ENCODE measurements at regions not wholly inside any gene's neighbourhood (a gene's known extent, or its start where the extent isn't known, plus 50 kb on each side); places are given as distances from the start of the nearest gene placed in this dataset.
"Not testable (repeated sequence)": the region's sequence is repeated elsewhere in the genome, so short reads cannot be mapped to it uniquely, and the experiment has no call there.

GRCh38 chr14:83611491-83611890, 1918.5 kb upstream of the FLRT2 start:
- H3K9me3 Mint-ChIP-seq (ENCODE audit: low read depth) = peaks cover 16% of the 10 kb centered on the region
- CTCF ChIA-PET = no interaction called here
- ATAC-seq (no peak), DNase-seq (no peak)
- no peak overlapping the region for H3K4me3 Mint-ChIP-seq
- no peaks in the 10 kb centered on the region for H3K27me3 Mint-ChIP-seq
- no peak overlapping the region for H3K27ac Mint-ChIP-seq
- no peaks in the 10 kb centered on the region for H3K36me3 Mint-ChIP-seq
- no peaks in the 10 kb centered on the region for H3K4me1 Mint-ChIP-seq

DNA sequence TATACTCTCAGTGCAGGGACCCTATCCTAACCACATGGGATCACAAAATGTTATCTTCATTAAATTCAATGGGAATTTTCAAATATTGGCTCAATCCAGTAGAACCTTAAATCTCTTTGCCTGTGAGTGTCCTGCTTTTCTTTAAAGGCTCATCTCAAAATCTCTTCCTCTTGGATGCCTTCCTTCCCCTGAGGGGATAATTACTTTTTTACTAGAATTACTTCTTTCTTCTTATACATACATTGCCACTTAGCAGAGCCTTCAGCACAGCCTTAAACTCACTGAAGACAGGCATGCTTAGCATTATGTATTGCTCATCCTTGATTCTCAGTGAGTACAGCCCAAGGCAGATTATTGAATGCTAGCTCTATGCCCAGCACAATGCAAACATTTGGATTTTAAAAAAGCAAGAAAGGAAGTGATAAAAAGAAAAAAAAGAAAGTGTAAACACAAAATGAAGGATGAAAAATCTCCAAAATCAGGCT, 1918.0 kb upstream of the FLRT2 start:
- H3K9me3 Mint-ChIP-seq (ENCODE audit: low read depth) = peaks cover 11% of the 10 kb centered on the region
- CTCF ChIA-PET = no interaction called here
- ATAC-seq (no peak), DNase-seq (no peak)
- no peak overlapping the region for H3K27ac Mint-ChIP-seq
- no peak overlapping the region for H3K4me3 Mint-ChIP-seq
- no peaks in the 10 kb centered on the region for H3K36me3 Mint-ChIP-seq
- no peaks in the 10 kb centered on the region for H3K4me1 Mint-ChIP-seq
- H3K27me3 Mint-ChIP-seq = no peaks in the 10 kb centered on the region

DNA sequence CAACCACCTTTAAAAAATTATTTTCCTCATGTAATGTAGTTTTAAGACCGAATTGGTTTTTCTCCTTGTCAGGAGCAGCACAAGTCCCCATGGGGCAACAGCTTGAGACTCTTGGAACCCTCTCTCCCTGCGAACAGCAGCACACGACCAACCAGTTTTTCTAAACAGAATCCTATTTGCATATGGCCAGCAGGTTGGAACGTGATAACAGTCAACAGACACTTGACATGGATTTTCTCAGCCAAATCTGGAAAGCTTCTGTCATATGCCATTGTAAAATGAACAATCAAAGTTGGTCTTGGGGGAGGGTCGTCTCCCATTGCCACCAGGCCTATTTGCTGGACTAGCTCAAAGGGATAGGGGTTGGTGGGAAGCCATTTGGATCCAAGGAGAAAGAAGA, 1915.0 kb upstream of the FLRT2 start:
- CTCF ChIA-PET = no interaction called here
- Mint-ChIP-seq H3K27ac (no peak overlapping the region), H3K36me3 (no peaks in the 10 kb centered on the region), H3K4me1 (no peaks in the 10 kb centered on the region), H3K27me3 (no peaks in the 10 kb centered on the region), H3K9me3 (ENCODE audit: low read depth) (peaks cover 13% of the 10 kb centered on the region), H3K4me3 (no peak overlapping the region)
- DNase-seq (no peak), ATAC-seq (no peak)

- no peak overlapping the region for H3K4me3 Mint-ChIP-seq
- DNase-seq (no peak), ATAC-seq (no peak)
- H3K4me1 Mint-ChIP-seq = no peaks in the 10 kb centered on the region
- H3K36me3 Mint-ChIP-seq = no peaks in the 10 kb centered on the region
- CTCF ChIA-PET = no interaction called here
- no peaks in the 10 kb centered on the region for H3K27me3 Mint-ChIP-seq
- H3K27ac Mint-ChIP-seq = no peak overlapping the region
- peaks cover 14% of the 10 kb centered on the region for H3K9me3 Mint-ChIP-seq (ENCODE audit: low read depth)
Observed at GRCh38 chr14:83624541-83624940, 1905.4 kb upstream of the FLRT2 start.

- CTCF ChIA-PET = interaction anchor here (1.4 kb wide), 1 partner anchor 14 kb away, joined by 3 read pairs; no protein-coding TSS in a partner anchor
- H3K4me3 Mint-ChIP-seq = no peak overlapping the region
- DNase-seq (no peak), ATAC-seq (no peak)
- H3K36me3 Mint-ChIP-seq = no peaks in the 10 kb centered on the region
- peaks cover 16% of the 10 kb centered on the region for H3K9me3 Mint-ChIP-seq (ENCODE audit: low read depth)
- H3K4me1 Mint-ChIP-seq = no peaks in the 10 kb centered on the region
- no peaks in the 10 kb centered on the region for H3K27me3 Mint-ChIP-seq
- no peak overlapping the region for H3K27ac Mint-ChIP-seq
Observed at GRCh38 chr14:83632375-83632774, 1897.6 kb upstream of the FLRT2 start.

- H3K27ac Mint-ChIP-seq = no peak overlapping the region
- H3K27me3 Mint-ChIP-seq = no peaks in the 10 kb centered on the region
- H3K36me3 Mint-ChIP-seq = no peaks in the 10 kb centered on the region
- H3K9me3 Mint-ChIP-seq (ENCODE audit: low read depth) = peaks cover 4% of the 10 kb centered on the region
- H3K4me3 Mint-ChIP-seq = no peak overlapping the region
- CTCF ChIA-PET = no interaction called here
- H3K4me1 Mint-ChIP-seq = no peaks in the 10 kb centered on the region
- no peak for ATAC-seq
- no peak for DNase-seq
Observed at GRCh38 chr14:83638748-83639504, 1891.0 kb upstream of the FLRT2 start.

GRCh38 chr14:83639505-83639875, 1890.5 kb upstream of the FLRT2 start:
- CTCF ChIA-PET = not testable (repeated sequence)

GRCh38 chr14:83646228-83646627, 1883.7 kb upstream of the FLRT2 start:
- H3K9me3 Mint-ChIP-seq (ENCODE audit: low read depth) = peaks cover 3% of the 10 kb centered on the region
- no peak for ATAC-seq
- CTCF ChIA-PET = no interaction called here

More at GRCh38 chr14:83639505-83639875, 1890.5 kb upstream of the FLRT2 start:
- H3K27ac Mint-ChIP-seq; ATAC-seq; H3K4me3 Mint-ChIP-seq; DNase-seq; H3K9me3 Mint-ChIP-seq (ENCODE audit: low read depth); H3K4me1 Mint-ChIP-seq; H3K27me3 Mint-ChIP-seq; H3K36me3 Mint-ChIP-seq: not testable (repeated sequence)

DNA sequence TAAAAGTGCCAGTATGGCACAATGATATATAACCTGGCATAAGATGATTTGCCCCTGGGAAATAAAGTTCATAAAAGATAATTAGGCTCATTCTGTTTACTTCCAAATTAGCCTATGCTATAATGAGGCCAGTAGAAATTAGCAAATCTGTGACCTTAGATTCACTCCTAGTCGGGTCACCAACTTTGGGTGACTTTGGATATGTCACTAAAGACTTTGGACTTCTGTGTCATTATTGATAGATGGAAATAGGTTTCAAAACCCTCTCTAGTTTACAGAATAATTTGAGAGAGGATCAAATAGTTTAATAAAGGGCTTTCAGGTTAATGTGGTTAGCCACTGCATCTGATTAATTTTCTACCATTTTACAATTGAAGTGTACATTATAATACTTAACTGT, 1869.3 kb upstream of the FLRT2 start:
- Mint-ChIP-seq H3K4me1 (no peaks in the 10 kb centered on the region), H3K27ac (no peak overlapping the region), H3K4me3 (no peak overlapping the region), H3K27me3 (no peaks in the 10 kb centered on the region), H3K36me3 (no peaks in the 10 kb centered on the region), H3K9me3 (ENCODE audit: low read depth) (peaks cover 10% of the 10 kb centered on the region)
- no peak for ATAC-seq
- no peak for DNase-seq
- CTCF ChIA-PET = no interaction called here

More at GRCh38 chr14:83646228-83646627, 1883.7 kb upstream of the FLRT2 start:
- Mint-ChIP-seq H3K4me1 (no peaks in the 10 kb centered on the region), H3K27me3 (no peaks in the 10 kb centered on the region), H3K4me3 (no peak overlapping the region), H3K36me3 (no peaks in the 10 kb centered on the region), H3K27ac (no peak overlapping the region)
- no peak for DNase-seq

DNA sequence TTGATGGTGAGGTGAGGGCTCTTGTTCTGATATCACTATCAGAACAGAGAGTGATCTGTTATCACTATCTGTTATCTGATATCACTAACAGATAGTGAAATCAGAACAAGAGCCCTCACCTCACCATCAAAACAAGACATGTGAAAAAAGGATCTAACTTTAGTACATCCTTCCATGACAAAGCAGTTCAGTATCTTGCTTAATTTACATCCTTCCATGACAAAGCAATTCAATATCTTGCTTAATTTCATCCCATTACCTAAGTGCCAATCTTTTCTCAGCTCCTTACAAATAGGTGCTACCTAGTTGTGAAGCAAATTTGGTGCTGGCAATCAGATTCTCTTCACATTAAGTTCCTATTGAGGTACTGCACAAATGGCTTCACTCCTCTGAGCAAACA, 1865.6 kb upstream of the FLRT2 start:
- Mint-ChIP-seq H3K4me3 (no peak overlapping the region), H3K27ac (no peak overlapping the region), H3K4me1 (no peaks in the 10 kb centered on the region), H3K27me3 (no peaks in the 10 kb centered on the region), H3K9me3 (ENCODE audit: low read depth) (peaks cover 13% of the 10 kb centered on the region), H3K36me3 (no peaks in the 10 kb centered on the region)
- CTCF ChIA-PET = no interaction called here
- DNase-seq = no peak
- ATAC-seq = no peak

DNA sequence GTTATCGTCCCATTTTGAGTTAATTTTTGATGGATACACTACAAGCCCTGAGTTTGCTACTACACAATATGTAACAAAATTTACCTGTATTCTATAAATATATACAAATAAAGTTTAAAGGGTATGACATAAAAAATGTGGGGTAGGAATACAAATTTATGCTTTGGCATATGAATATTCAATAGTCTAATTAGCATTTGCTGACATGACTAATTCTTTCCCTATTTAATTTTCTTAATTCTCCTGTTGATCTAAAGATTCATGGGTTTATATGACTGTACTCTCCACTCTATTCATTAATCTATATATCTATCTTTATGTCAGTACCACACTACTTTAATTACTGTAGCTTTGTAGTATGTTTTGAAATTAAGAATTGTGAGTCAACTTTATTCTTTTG, 1840.7 kb upstream of the FLRT2 start:
- CTCF ChIA-PET = no interaction called here
- Mint-ChIP-seq H3K27ac (no peak overlapping the region), H3K9me3 (ENCODE audit: low read depth) (peaks cover 6% of the 10 kb centered on the region), H3K36me3 (no peaks in the 10 kb centered on the region), H3K4me1 (no peaks in the 10 kb centered on the region), H3K27me3 (no peaks in the 10 kb centered on the region), H3K4me3 (no peak overlapping the region)
- no peak for ATAC-seq
- no peak for DNase-seq

GRCh38 chr14:83697099-83697498, 1832.8 kb upstream of the FLRT2 start:
- no peaks in the 10 kb centered on the region for H3K4me1 Mint-ChIP-seq
- H3K4me3 Mint-ChIP-seq = no peak overlapping the region
- peaks cover 5% of the 10 kb centered on the region for H3K9me3 Mint-ChIP-seq (ENCODE audit: low read depth)
- ATAC-seq (no peak), DNase-seq (no peak)
- H3K36me3 Mint-ChIP-seq = no peaks in the 10 kb centered on the region
- CTCF ChIA-PET = no interaction called here
- no peak overlapping the region for H3K27ac Mint-ChIP-seq
- no peaks in the 10 kb centered on the region for H3K27me3 Mint-ChIP-seq

GRCh38 chr14:83702619-83703018, 1827.3 kb upstream of the FLRT2 start:
- DNase-seq = no peak
- ATAC-seq = no peak
- Mint-ChIP-seq H3K4me3 (no peak overlapping the region), H3K27me3 (no peaks in the 10 kb centered on the region), H3K4me1 (no peaks in the 10 kb centered on the region), H3K9me3 (ENCODE audit: low read depth) (peaks cover 8% of the 10 kb centered on the region), H3K36me3 (no peaks in the 10 kb centered on the region), H3K27ac (no peak overlapping the region)
- CTCF ChIA-PET = no interaction called here

GRCh38 chr14:83706231-83706954, 1823.6 kb upstream of the FLRT2 start:
- no peak for ATAC-seq
- peaks cover 6% of the 10 kb centered on the region for H3K9me3 Mint-ChIP-seq (ENCODE audit: low read depth)
- DNase-seq = no peak
- CTCF ChIA-PET = no interaction called here
- H3K4me1 Mint-ChIP-seq = no peaks in the 10 kb centered on the region
- H3K27me3 Mint-ChIP-seq = no peaks in the 10 kb centered on the region
- H3K27ac Mint-ChIP-seq = no peak overlapping the region
- H3K4me3 Mint-ChIP-seq = no peak overlapping the region
- no peaks in the 10 kb centered on the region for H3K36me3 Mint-ChIP-seq

All from activated CD8-positive, alpha-beta memory T cell treated with anti-CD3 and anti-CD28 coated beads, Interleukin-2, amount 10 ng/mL, durations not matched to agents 7 days and 5 days (primary cell).